ENCODE measurements at regions not wholly inside any gene's neighbourhood (a gene's known extent, or its start where the extent isn't known, plus 50 kb on each side); places are given as distances from the start of the nearest gene placed in this dataset.

DNA sequence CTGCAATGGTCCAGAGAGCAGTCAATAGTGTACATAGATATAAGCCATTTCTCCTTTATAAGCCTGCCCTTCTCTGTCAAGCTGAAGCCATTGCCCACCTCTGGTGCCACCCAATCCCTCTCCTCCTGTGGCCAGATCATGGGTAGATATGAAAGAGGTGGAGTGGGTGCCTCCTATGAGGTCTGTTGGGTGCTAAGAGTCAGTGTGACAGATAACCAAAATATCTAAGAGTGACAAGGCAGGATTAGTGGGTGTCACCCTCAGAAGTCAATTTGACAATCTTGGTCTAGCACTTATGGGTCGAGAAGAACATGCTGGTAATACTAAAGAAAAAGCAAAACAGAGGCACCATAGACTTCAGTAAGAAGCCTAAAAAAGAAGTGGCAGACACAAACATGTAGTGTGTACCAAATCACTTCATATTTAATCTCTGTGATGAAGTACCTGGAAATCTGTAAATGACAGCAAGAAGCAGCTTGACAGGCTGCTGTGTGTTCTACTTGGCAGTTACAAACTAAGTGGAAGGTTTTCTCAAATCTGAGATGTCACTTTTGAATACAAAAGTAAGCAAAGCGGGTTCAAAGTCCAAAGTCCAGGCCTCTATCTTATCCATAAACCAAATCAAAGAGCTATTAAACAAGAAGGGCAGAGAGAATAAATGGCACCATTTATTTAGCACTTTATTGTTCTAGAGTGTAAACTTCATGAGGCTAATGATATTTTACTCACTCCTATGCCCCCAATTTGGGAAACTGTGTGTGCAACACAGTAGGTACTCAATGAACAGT, 118.9 kb upstream of the EOMES start:
- DNase-seq (ENCODE audit: low spot score, unreplicated experiment) = no peak
- H3K9me3 Mint-ChIP-seq (ENCODE audit: low read depth) = peaks cover 3% of the 10 kb centered on the region
- TF ChIP-seq, protein P1, sequence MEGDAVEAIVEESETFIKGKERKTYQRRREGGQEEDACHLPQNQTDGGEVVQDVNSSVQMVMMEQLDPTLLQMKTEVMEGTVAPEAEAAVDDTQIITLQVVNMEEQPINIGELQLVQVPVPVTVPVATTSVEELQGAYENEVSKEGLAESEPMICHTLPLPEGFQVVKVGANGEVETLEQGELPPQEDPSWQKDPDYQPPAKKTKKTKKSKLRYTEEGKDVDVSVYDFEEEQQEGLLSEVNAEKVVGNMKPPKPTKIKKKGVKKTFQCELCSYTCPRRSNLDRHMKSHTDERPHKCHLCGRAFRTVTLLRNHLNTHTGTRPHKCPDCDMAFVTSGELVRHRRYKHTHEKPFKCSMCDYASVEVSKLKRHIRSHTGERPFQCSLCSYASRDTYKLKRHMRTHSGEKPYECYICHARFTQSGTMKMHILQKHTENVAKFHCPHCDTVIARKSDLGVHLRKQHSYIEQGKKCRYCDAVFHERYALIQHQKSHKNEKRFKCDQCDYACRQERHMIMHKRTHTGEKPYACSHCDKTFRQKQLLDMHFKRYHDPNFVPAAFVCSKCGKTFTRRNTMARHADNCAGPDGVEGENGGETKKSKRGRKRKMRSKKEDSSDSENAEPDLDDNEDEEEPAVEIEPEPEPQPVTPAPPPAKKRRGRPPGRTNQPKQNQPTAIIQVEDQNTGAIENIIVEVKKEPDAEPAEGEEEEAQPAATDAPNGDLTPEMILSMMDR (IDR thresholded peaks at IDR 0.05; ENCODE audit: unreplicated experiment) = no peak
- no peaks in the 10 kb centered on the region for H3K27me3 Mint-ChIP-seq
- no peak overlapping the region for H3K27ac Mint-ChIP-seq
- H3K36me3 Mint-ChIP-seq (ENCODE audit: insufficient read depth) = no peaks in the 10 kb centered on the region
- no peak overlapping the region for H3K4me3 Mint-ChIP-seq (ENCODE audit: low read depth)
- peaks cover 9% of the 10 kb centered on the region for H3K4me1 Mint-ChIP-seq (ENCODE audit: low read depth)

DNA sequence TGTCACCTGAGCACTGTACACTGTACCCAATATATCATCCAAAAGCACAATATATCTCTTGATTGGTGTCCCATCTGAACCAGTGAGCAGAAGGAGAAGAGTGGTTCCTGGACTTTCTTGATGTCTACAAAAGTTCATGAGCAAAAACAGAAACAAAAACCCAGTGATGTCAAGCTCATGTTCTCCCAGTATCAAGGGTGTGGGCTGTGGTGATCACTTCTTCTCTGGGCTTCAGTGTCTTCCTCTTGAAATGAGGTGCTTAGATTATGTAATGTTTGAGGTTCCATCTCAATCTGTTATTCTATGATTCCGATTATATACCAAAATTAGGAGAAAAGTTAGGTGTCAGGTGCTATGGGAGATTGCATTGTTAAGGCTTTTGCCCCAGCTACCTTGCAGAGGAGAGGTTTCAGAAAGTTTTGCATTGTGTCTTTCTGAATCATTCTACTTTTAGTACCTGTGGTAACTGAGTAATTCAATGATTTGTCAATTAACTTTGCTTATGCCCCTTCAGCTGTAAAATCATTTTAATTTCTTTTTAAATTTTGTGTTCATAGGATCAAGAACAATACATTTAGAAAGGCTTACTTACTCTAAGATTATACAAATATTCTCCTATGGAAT, 122.0 kb upstream of the EOMES start:
- Mint-ChIP-seq H3K4me1 (ENCODE audit: low read depth) (peaks cover 9% of the 10 kb centered on the region), H3K36me3 (ENCODE audit: insufficient read depth) (peaks cover 1% of the 10 kb centered on the region), H3K9me3 (ENCODE audit: low read depth) (no peaks in the 10 kb centered on the region), H3K4me3 (ENCODE audit: low read depth) (no peak overlapping the region), H3K27me3 (no peaks in the 10 kb centered on the region), H3K27ac (no peak overlapping the region)
- TF ChIP-seq, protein P1 (IDR thresholded peaks at IDR 0.05; ENCODE audit: unreplicated experiment) = no peak
- DNase-seq (ENCODE audit: low spot score, unreplicated experiment) = no peak

DNA sequence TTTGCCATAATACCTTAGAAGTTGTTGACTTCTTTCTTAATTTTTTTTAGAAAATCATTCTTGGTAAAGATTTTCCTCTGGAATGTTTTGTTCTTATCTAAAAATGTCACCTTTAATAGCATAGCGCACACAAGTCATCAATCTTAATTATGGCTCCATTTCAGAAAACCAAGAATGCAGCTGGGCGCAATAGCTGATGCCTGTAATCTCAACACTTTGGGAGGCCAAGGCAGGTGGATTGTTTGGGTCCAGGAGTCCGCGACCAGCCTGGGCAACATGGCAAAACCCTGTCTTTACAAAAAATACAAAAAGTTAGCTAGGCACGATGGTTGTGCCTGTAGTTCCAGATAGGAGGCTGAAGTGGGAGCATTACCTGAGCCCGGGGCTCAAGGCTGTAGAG, 125.6 kb upstream of the EOMES start:
- no peak overlapping the region for H3K27ac Mint-ChIP-seq
- TF ChIP-seq, protein P1 (IDR thresholded peaks at IDR 0.05; ENCODE audit: unreplicated experiment) = no peak
- H3K9me3 Mint-ChIP-seq (ENCODE audit: low read depth) = peaks cover 5% of the 10 kb centered on the region
- no peaks in the 10 kb centered on the region for H3K4me1 Mint-ChIP-seq (ENCODE audit: low read depth)
- peaks cover 4% of the 10 kb centered on the region for H3K36me3 Mint-ChIP-seq (ENCODE audit: insufficient read depth)
- no peaks in the 10 kb centered on the region for H3K27me3 Mint-ChIP-seq
- no peak overlapping the region for H3K4me3 Mint-ChIP-seq (ENCODE audit: low read depth)
- no peak for DNase-seq (ENCODE audit: low spot score, unreplicated experiment)

DNA sequence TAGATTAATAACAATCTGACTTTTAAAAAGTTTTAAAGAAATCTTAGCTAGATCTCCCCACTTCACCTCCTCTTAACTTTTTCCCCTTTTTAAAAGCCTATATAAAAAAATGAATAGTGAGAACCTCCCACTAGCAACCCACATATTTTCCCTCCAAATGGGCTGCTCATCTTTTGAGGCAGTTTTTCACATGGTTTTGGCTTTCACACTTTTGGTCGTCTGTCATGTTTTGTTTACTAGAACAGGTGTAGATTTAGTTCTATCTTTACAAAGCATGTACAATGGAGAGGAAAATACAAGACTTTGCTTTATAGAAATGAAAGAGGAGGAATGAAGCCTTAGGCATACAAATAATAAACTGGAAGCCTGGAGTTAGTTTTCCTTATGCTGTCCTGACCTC, 126.7 kb upstream of the EOMES start:
- H3K27ac Mint-ChIP-seq = no peak overlapping the region
- H3K4me1 Mint-ChIP-seq (ENCODE audit: low read depth) = no peaks in the 10 kb centered on the region
- H3K36me3 Mint-ChIP-seq (ENCODE audit: insufficient read depth) = peaks cover 8% of the 10 kb centered on the region
- H3K9me3 Mint-ChIP-seq (ENCODE audit: low read depth) = peaks cover 9% of the 10 kb centered on the region
- no peak overlapping the region for H3K4me3 Mint-ChIP-seq (ENCODE audit: low read depth)
- H3K27me3 Mint-ChIP-seq = no peaks in the 10 kb centered on the region
- DNase-seq (ENCODE audit: low spot score, unreplicated experiment) = no peak
- TF ChIP-seq, protein P1 (IDR thresholded peaks at IDR 0.05; ENCODE audit: unreplicated experiment) = no peak

DNA sequence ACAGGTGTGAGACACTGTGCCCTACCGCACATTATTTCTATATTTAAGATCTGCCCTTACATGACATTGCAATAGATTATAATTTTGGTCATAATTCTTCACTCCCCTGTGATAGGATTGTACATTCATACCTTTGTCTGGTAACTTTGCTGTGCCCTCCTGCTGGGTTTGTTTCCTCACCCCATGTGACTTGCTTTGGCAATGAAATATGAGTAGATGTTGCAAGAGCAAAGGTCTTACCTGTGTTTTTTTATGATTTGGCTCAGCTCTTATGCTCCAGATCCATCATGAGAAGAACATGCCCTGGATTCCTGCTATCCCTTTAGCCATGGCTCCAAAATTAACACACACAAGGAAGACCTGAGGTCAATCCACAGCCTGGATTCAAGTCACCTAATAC, 137.7 kb upstream of the EOMES start:
- TF ChIP-seq, protein P1 (IDR thresholded peaks at IDR 0.05; ENCODE audit: unreplicated experiment) = no peak
- no peak for DNase-seq (ENCODE audit: low spot score, unreplicated experiment)
- Mint-ChIP-seq H3K27me3 (no peaks in the 10 kb centered on the region), H3K9me3 (ENCODE audit: low read depth) (peaks cover 4% of the 10 kb centered on the region), H3K4me1 (ENCODE audit: low read depth) (no peaks in the 10 kb centered on the region), H3K36me3 (ENCODE audit: insufficient read depth) (no peaks in the 10 kb centered on the region), H3K4me3 (ENCODE audit: low read depth) (no peak overlapping the region), H3K27ac (no peak overlapping the region)

All from progenitor cell of endocrine pancreas (in vitro differentiated cells).